ENCODE measurements at regions not wholly inside any gene's neighbourhood (a gene's known extent, or its start where the extent isn't known, plus 50 kb on each side); places are given as distances from the start of the nearest gene placed in this dataset.

- no peak for TF ChIP-seq POU2F2 (IDR thresholded peaks at IDR 0.05; ENCODE audit: low read depth, low read length)
- TF ChIP-seq POLR2A (IDR thresholded peaks at IDR 0.05; ENCODE audit: low read depth, low read length) = no peak
- TF ChIP-seq TAF1 (IDR thresholded peaks at IDR 0.05; ENCODE audit: low read depth, low read length) = no peak
- no peak for DNase-seq (ENCODE audit: insufficient read length, low spot score)
- FAIRE-seq = no peak
Measured at GRCh38 chr10:107807836-107808235, 643.3 kb upstream of the SORCS1 start.

GRCh38 chr10:107806026-107806425, 641.5 kb upstream of the SORCS1 start:
- TF ChIP-seq POU2F2 (IDR thresholded peaks at IDR 0.05; ENCODE audit: low read depth, low read length) = no peak
- no peak for TF ChIP-seq SPI1 (IDR thresholded peaks at IDR 0.05; ENCODE audit: low read depth, low read length)
- TF ChIP-seq POLR2AphosphoS5 (IDR thresholded peaks at IDR 0.05; ENCODE audit: low read depth, low read length) = no peak
- TF ChIP-seq POLR2A (IDR thresholded peaks at IDR 0.05; ENCODE audit: low read depth, low read length) = no peak
- no peak for TF ChIP-seq TAF1 (IDR thresholded peaks at IDR 0.05; ENCODE audit: low read depth, low read length)
- TF ChIP-seq PAX5 (IDR thresholded peaks at IDR 0.05; ENCODE audit: insufficient read depth, low read length, severe bottlenecking) = no peak
- DNase-seq (ENCODE audit: insufficient read length, low spot score) (no peak), FAIRE-seq (no peak)

- FAIRE-seq (no peak), DNase-seq (ENCODE audit: insufficient read length, low spot score) (no peak)
- TF ChIP-seq PAX5 (IDR thresholded peaks at IDR 0.05; ENCODE audit: insufficient read depth, low read length, severe bottlenecking) = no peak
- no peak for TF ChIP-seq POLR2AphosphoS5 (IDR thresholded peaks at IDR 0.05; ENCODE audit: low read depth, low read length)
- no peak for TF ChIP-seq POU2F2 (IDR thresholded peaks at IDR 0.05; ENCODE audit: low read depth, low read length)
- TF ChIP-seq TAF1 (IDR thresholded peaks at IDR 0.05; ENCODE audit: low read depth, low read length) = no peak
- TF ChIP-seq SPI1 (IDR thresholded peaks at IDR 0.05; ENCODE audit: low read depth, low read length) = no peak
- no peak for TF ChIP-seq POLR2A (IDR thresholded peaks at IDR 0.05; ENCODE audit: low read depth, low read length)
Measured at GRCh38 chr10:107803546-107803945, 639.0 kb upstream of the SORCS1 start.

GRCh38 chr10:107800061-107800460, 635.6 kb upstream of the SORCS1 start:
- no peak for FAIRE-seq
- TF ChIP-seq PAX5 (IDR thresholded peaks at IDR 0.05; ENCODE audit: insufficient read depth, low read length, severe bottlenecking) (no peak), POU2F2 (IDR thresholded peaks at IDR 0.05; ENCODE audit: low read depth, low read length) (no peak), POLR2AphosphoS5 (IDR thresholded peaks at IDR 0.05; ENCODE audit: low read depth, low read length) (no peak), SPI1 (IDR thresholded peaks at IDR 0.05; ENCODE audit: low read depth, low read length) (no peak), POLR2A (IDR thresholded peaks at IDR 0.05; ENCODE audit: low read depth, low read length) (no peak), TAF1 (IDR thresholded peaks at IDR 0.05; ENCODE audit: low read depth, low read length) (no peak)

GRCh38 chr10:107790271-107790670, 625.8 kb upstream of the SORCS1 start:
- TF ChIP-seq POU2F2 (IDR thresholded peaks at IDR 0.05; ENCODE audit: low read depth, low read length) = no peak
- TF ChIP-seq SPI1 (IDR thresholded peaks at IDR 0.05; ENCODE audit: low read depth, low read length) = no peak
- no peak for FAIRE-seq

More at GRCh38 chr10:107800061-107800460, 635.6 kb upstream of the SORCS1 start:
- no peak for DNase-seq (ENCODE audit: insufficient read length, low spot score)

GRCh38 chr10:107771066-107771465, 606.6 kb upstream of the SORCS1 start:
- TF ChIP-seq POLR2A (IDR thresholded peaks at IDR 0.05; ENCODE audit: low read depth, low read length) (no peak), TAF1 (IDR thresholded peaks at IDR 0.05; ENCODE audit: low read depth, low read length) (no peak), SPI1 (IDR thresholded peaks at IDR 0.05; ENCODE audit: low read depth, low read length) (no peak), POLR2AphosphoS5 (IDR thresholded peaks at IDR 0.05; ENCODE audit: low read depth, low read length) (no peak), PAX5 (IDR thresholded peaks at IDR 0.05; ENCODE audit: insufficient read depth, low read length, severe bottlenecking) (no peak), POU2F2 (IDR thresholded peaks at IDR 0.05; ENCODE audit: low read depth, low read length) (no peak)
- DNase-seq (ENCODE audit: insufficient read length, low spot score) = no peak
- no peak for FAIRE-seq

More at GRCh38 chr10:107790271-107790670, 625.8 kb upstream of the SORCS1 start:
- no peak for DNase-seq (ENCODE audit: insufficient read length, low spot score)

GRCh38 chr10:107767185-107767584, 602.7 kb upstream of the SORCS1 start:
- TF ChIP-seq PAX5 (IDR thresholded peaks at IDR 0.05; ENCODE audit: insufficient read depth, low read length, severe bottlenecking) (no peak), POLR2A (IDR thresholded peaks at IDR 0.05; ENCODE audit: low read depth, low read length) (no peak), POLR2AphosphoS5 (IDR thresholded peaks at IDR 0.05; ENCODE audit: low read depth, low read length) (no peak), TAF1 (IDR thresholded peaks at IDR 0.05; ENCODE audit: low read depth, low read length) (no peak), SPI1 (IDR thresholded peaks at IDR 0.05; ENCODE audit: low read depth, low read length) (no peak), POU2F2 (IDR thresholded peaks at IDR 0.05; ENCODE audit: low read depth, low read length) (no peak)
- DNase-seq (ENCODE audit: insufficient read length, low spot score) = no peak
- no peak for FAIRE-seq

- no peak for DNase-seq (ENCODE audit: insufficient read length, low spot score)
- FAIRE-seq = no peak
- TF ChIP-seq PAX5 (IDR thresholded peaks at IDR 0.05; ENCODE audit: insufficient read depth, low read length, severe bottlenecking) (no peak), POLR2A (IDR thresholded peaks at IDR 0.05; ENCODE audit: low read depth, low read length) (no peak)
Measured at GRCh38 chr10:107754814-107755213, 590.3 kb upstream of the SORCS1 start.

GRCh38 chr10:107749235-107749634, 584.7 kb upstream of the SORCS1 start:
- FAIRE-seq (no peak), DNase-seq (ENCODE audit: insufficient read length, low spot score) (no peak)
- TF ChIP-seq POLR2AphosphoS5 (IDR thresholded peaks at IDR 0.05; ENCODE audit: low read depth, low read length) = no peak
- TF ChIP-seq POLR2A (IDR thresholded peaks at IDR 0.05; ENCODE audit: low read depth, low read length) = no peak
- TF ChIP-seq TAF1 (IDR thresholded peaks at IDR 0.05; ENCODE audit: low read depth, low read length) = no peak
- TF ChIP-seq PAX5 (IDR thresholded peaks at IDR 0.05; ENCODE audit: insufficient read depth, low read length, severe bottlenecking) = no peak
- no peak for TF ChIP-seq POU2F2 (IDR thresholded peaks at IDR 0.05; ENCODE audit: low read depth, low read length)
- no peak for TF ChIP-seq SPI1 (IDR thresholded peaks at IDR 0.05; ENCODE audit: low read depth, low read length)

- no peak for FAIRE-seq
- TF ChIP-seq SPI1 (IDR thresholded peaks at IDR 0.05; ENCODE audit: low read depth, low read length) = no peak
- no peak for TF ChIP-seq POLR2AphosphoS5 (IDR thresholded peaks at IDR 0.05; ENCODE audit: low read depth, low read length)
- no peak for TF ChIP-seq TAF1 (IDR thresholded peaks at IDR 0.05; ENCODE audit: low read depth, low read length)
- TF ChIP-seq POU2F2 (IDR thresholded peaks at IDR 0.05; ENCODE audit: low read depth, low read length) = no peak
- TF ChIP-seq PAX5 (IDR thresholded peaks at IDR 0.05; ENCODE audit: insufficient read depth, low read length, severe bottlenecking) = no peak
- TF ChIP-seq POLR2A (IDR thresholded peaks at IDR 0.05; ENCODE audit: low read depth, low read length) = no peak
- DNase-seq (ENCODE audit: insufficient read length, low spot score) = no peak
Measured at GRCh38 chr10:107747851-107748250, 583.3 kb upstream of the SORCS1 start.
